Common myeloid progenitor, CD34-positive (primary cell): ENCODE measurements at regions not wholly inside any gene's neighbourhood (a gene's known extent, or its start where the extent isn't known, plus 50 kb on each side); places are given as distances from the start of the nearest gene placed in this dataset.
A peak's percentile ranks its signal among the peaks of the same experiment; 100 is the strongest.

Experiments
- CTCF ChIA-PET: fragments of 350-600 bp; sonication (Branson Sonifier 250); formaldehyde crosslinking; loops from one replicate; lab custom pipeline; 2021; ENCODE audit warnings: antibody characterized with exemption; lab: Charles Lee
- POLR2A ChIA-PET: fragments of 350-600 bp; sonication (Branson Sonifier 250); formaldehyde crosslinking; loops from one replicate; lab custom pipeline; 2021; ENCODE audit warnings: antibody characterized with exemption; lab: Charles Lee
- DNase-seq, 3 donors: peaks; one replicate each; pipeline versions ENCODE4 v3.0.0 to v3.0.0-alpha.2; 2013
- H3K27ac ChIP-seq, 2 experiments: 1 replicate in 1 of 2; 2 replicates in 1 of 2; pipeline ENCODE4 v1.7.0; 2013; ENCODE audit warnings: inconsistent platforms in 2 of 2, low read length in 2 of 2, mild to moderate bottlenecking in 2 of 2, low read depth in 1 of 2, moderate library complexity in 1 of 2; ENCODE audit not compliant: severe bottlenecking in 2 of 2, insufficient read depth in 1 of 2, poor library complexity in 1 of 2
- H3K27me3 ChIP-seq, 5 experiments: replicated peaks in 2 of 5; 1 replicate in 3 of 5; 2 replicates in 2 of 5; pipeline versions ENCODE4 v1.6.1 to v1.7.0; 2013; ENCODE audit warnings: low read length in 4 of 5, mild to moderate bottlenecking in 2 of 5, moderate library complexity in 2 of 5, inconsistent platforms in 1 of 5; ENCODE audit not compliant: insufficient read depth in 5 of 5, control insufficient read depth in 4 of 5
- H3K36me3 ChIP-seq, 4 experiments: 1 replicate in 2 of 4; 2 replicates in 2 of 4; pipeline versions ENCODE4 v1.6.1 to v1.7.0; 2013; ENCODE audit warnings: low read length in 3 of 4, control low read depth in 1 of 4, mild to moderate bottlenecking in 1 of 4; ENCODE audit not compliant: control insufficient read depth in 4 of 4, insufficient read depth in 4 of 4
- H3K4me1 ChIP-seq, 4 experiments: 1 replicate in 3 of 4; 2 replicates in 1 of 4; pipeline versions ENCODE4 v1.6.1 to v1.7.1; 2013; ENCODE audit warnings: low read length in 3 of 4, mild to moderate bottlenecking in 3 of 4, control low read depth in 1 of 4, inconsistent platforms in 1 of 4, moderate library complexity in 1 of 4; ENCODE audit not compliant: control insufficient read depth in 4 of 4, insufficient read depth in 4 of 4; ENCODE audit errors: control extremely low read depth in 1 of 4
- H3K4me3 ChIP-seq, 7 experiments: 1 replicate in 4 of 7; 2 replicates in 3 of 7; pipeline versions ENCODE4 v1.5.1 to v1.7.0; 2013; ENCODE audit warnings: mild to moderate bottlenecking in 7 of 7, low read length in 6 of 7, moderate library complexity in 6 of 7, inconsistent platforms in 2 of 7, low read depth in 2 of 7, control low read depth in 1 of 7; ENCODE audit not compliant: insufficient read depth in 4 of 7, control insufficient read depth in 1 of 7; ENCODE audit errors: extremely low read depth in 1 of 7
- H3K9me3 ChIP-seq, 5 experiments: 1 replicate in 4 of 5; 2 replicates in 1 of 5; pipeline versions ENCODE4 v1.6.1 to v1.7.1; 2013; ENCODE audit warnings: low read length in 4 of 5, mild to moderate bottlenecking in 2 of 5, inconsistent platforms in 1 of 5, low read depth in 1 of 5, moderate library complexity in 1 of 5; ENCODE audit not compliant: control insufficient read depth in 4 of 5, insufficient read depth in 2 of 5; ENCODE audit errors: control extremely low read depth in 1 of 5
- WGBS: methylation state at CpG from one replicate; pipeline ENCODE4 v1.1.5; 2013; ENCODE audit not compliant: insufficient coverage; 5-methylcytosine and 5-hydroxymethylcytosine counted together

GRCh38 chr2:8263901-8264300, 418.0 kb upstream of the ID2 start:
- Histone ChIP-seq H3K4me3 (no peak overlapping the region), H3K27ac (no peak overlapping the region), H3K36me3 (no peaks in the 10 kb centered on the region), H3K9me3 (no peaks in the 10 kb centered on the region), H3K27me3 (no peaks in the 10 kb centered on the region), H3K4me1 (peaks cover 5 to 23% (median 8%) of the 10 kb centered on the region in 4 experiments)
- 75% methylated on average over 4 of the region's 4 CpGs for WGBS
- CTCF ChIA-PET = interaction anchor here (1.0 to 1.1 kb wide), 2 partner anchors 25 to 235 kb away, joined by 3 read pairs; no protein-coding TSS in a partner anchor
- POLR2A ChIA-PET = interaction anchor here (0.6 kb wide), 1 partner anchor 23 kb away, joined by 3 read pairs; no protein-coding TSS in a partner anchor
- DNase-seq = no peak

DNA sequence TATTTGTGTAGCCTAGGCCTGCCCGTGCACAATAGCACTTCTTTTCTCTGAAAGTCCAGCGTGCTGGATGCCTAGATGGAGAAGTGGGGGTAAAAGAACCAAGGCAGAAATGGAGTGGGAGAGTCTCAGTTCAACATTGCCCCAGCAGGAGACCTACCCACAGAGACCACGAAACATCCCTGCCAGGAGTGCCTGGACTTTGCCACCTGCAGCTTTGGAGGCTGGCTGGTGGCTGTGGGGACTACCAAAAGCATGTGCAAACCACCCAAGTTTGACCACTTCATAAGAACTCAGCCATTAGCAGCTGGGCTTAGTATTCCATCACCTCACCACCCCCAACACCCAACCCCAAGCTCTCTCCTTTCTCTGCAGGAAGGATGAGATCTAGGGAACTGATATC, 416.9 kb upstream of the ID2 start:
- H3K36me3 ChIP-seq = no peaks in the 10 kb centered on the region
- peaks cover 5 to 23% (median 8%) of the 10 kb centered on the region in 4 experiments for H3K4me1 ChIP-seq
- peak in 2 of 3 donors; percentile 22 to 24 for DNase-seq
- no peak overlapping the region for H3K27ac ChIP-seq
- no peaks in the 10 kb centered on the region for H3K9me3 ChIP-seq
- 93% methylated on average over 3 of the region's 3 CpGs for WGBS
- H3K4me3 ChIP-seq = no peak overlapping the region
- no peaks in the 10 kb centered on the region for H3K27me3 ChIP-seq
- ChIA-PET CTCF (interaction anchor here (0.7 to 0.9 kb wide), 2 partner anchors 10 to 13 kb away, joined by 3 read pairs; no protein-coding TSS in a partner anchor), POLR2A (no interaction called here)

DNA sequence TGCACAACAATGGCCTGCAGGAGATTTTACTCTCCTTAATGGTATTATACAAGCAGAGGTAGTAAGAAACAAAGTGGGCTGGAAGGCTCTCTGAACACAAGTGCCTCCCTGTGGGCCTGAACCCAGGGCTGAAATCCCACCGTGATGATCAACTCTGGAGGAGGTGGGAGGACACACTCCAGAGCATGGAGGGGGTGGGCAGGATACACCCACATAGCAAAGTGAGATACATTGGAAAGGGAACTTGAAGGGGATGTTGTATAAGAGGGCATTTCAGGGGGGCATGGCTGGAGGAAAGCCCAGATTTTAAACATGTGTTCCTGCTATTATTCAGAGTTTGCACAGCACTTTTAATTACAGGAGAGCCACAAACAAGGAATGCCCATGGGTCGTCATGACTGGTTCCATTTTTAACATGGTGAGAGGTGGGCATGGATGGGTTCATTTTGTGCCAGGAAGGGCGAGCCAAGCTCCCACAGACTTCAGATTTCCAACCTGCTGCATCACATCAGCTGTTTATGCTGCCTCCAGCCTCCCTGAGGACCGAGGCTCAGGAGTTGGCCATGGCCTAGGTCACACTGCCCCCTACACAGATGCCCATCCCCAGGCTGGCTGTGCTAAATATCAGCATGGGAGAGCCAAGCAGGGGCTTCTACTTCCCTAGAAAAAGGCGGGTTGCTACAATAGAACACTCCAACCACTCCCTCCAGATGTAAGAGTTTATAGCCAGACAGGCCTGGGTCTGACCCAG, 416.2 kb upstream of the ID2 start:
- DNase-seq = peak in 1 of 3 donors; percentile 13
- ChIA-PET POLR2A (no interaction called here), CTCF (interaction anchor here (0.6 to 0.7 kb wide), 2 partner anchors 9 to 185 kb away, joined by 3 read pairs; no protein-coding TSS in a partner anchor)
- Histone ChIP-seq H3K27ac (no peak overlapping the region), H3K9me3 (no peaks in the 10 kb centered on the region), H3K27me3 (no peaks in the 10 kb centered on the region), H3K36me3 (no peaks in the 10 kb centered on the region), H3K4me3 (no peak overlapping the region), H3K4me1 (peaks cover 5 to 23% (median 8%) of the 10 kb centered on the region in 4 experiments)
- WGBS = 65% methylated on average over 4 of the region's 5 CpGs

GRCh38 chr2:8266563-8266962, 415.3 kb upstream of the ID2 start:
- POLR2A ChIA-PET = no interaction called here
- H3K9me3 ChIP-seq = no peaks in the 10 kb centered on the region
- no peaks in the 10 kb centered on the region for H3K27me3 ChIP-seq
- no peak for DNase-seq
- H3K36me3 ChIP-seq = no peaks in the 10 kb centered on the region
- CTCF ChIA-PET = interaction anchor here (0.7 to 2.3 kb wide), 3 partner anchors 12 to 389 kb away, joined by 3 to 8 read pairs (median 3); no protein-coding TSS in a partner anchor
- 89% methylated on average over 1 of the region's 3 CpGs for WGBS
- no peak overlapping the region for H3K4me3 ChIP-seq
- H3K4me1 ChIP-seq = peaks cover 5 to 23% (median 8%) of the 10 kb centered on the region in 4 experiments
- no peak overlapping the region for H3K27ac ChIP-seq

- ChIA-PET CTCF (interaction anchor here (0.7 to 2.3 kb wide), 5 partner anchors 11 to 389 kb away, joined by 3 to 8 read pairs (median 3); no protein-coding TSS in a partner anchor), POLR2A (no interaction called here)
- H3K4me1 ChIP-seq = peaks cover 5 to 23% (median 8%) of the 10 kb centered on the region in 4 experiments
- H3K27ac ChIP-seq = no peak overlapping the region
- no peaks in the 10 kb centered on the region for H3K9me3 ChIP-seq
- H3K27me3 ChIP-seq = no peaks in the 10 kb centered on the region
- H3K36me3 ChIP-seq = no peaks in the 10 kb centered on the region
- 100% methylated on average over 2 of the region's 3 CpGs for WGBS
- H3K4me3 ChIP-seq = no peak overlapping the region
- peak in 2 of 3 donors; percentile 11 to 25 for DNase-seq
Observed at GRCh38 chr2:8267048-8267447, 414.8 kb upstream of the ID2 start.

- Histone ChIP-seq H3K9me3 (no peaks in the 10 kb centered on the region), H3K27ac (no peak overlapping the region), H3K4me3 (no peak overlapping the region), H3K4me1 (peaks cover 5 to 23% (median 8%) of the 10 kb centered on the region in 4 experiments), H3K36me3 (no peaks in the 10 kb centered on the region), H3K27me3 (no peaks in the 10 kb centered on the region)
- DNase-seq = no peak
- WGBS = 100% methylated on average over 1 of the region's 3 CpGs
- POLR2A ChIA-PET = no interaction called here
- CTCF ChIA-PET = interaction anchor here (0.9 to 2.3 kb wide), 4 partner anchors 10 to 29 kb away, joined by 3 to 8 read pairs (median 4); no protein-coding TSS in a partner anchor
Observed at GRCh38 chr2:8267721-8268120, 414.1 kb upstream of the ID2 start.
